ENCODE measurements at regions not wholly inside any gene's neighbourhood (a gene's known extent, or its start where the extent isn't known, plus 50 kb on each side); places are given as distances from the start of the nearest gene placed in this dataset.
A peak's percentile ranks its signal among the peaks of the same experiment; 100 is the strongest.
"Not testable (repeated sequence)": the region's sequence is repeated elsewhere in the genome, so short reads cannot be mapped to it uniquely, and the experiment has no call there.

DNA sequence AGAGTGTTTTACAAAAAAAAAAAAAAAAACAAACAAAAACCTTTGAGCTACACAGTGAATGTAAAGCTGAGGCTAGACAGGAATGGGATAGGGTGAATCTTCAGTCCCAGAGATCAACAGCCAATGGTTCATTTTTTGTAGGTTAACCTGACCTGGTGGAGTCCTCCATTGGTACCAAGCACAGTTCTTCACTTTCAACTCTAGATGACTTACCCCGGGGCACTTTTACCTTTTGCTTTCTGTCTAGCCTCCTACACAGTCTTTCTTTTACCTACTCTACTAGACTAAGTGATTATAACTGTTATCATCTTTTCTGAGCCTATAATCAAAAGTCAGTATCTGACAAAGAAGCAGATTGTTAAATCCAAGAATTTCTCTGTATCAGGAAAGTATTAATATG is 50.9 kb downstream of the ANXA2R start:
- TF ChIP-seq CTCF (conservative IDR thresholded peaks at IDR 0.05; ENCODE audit: control insufficient read depth, insufficient read depth, low read depth, low read length) = no peak
- H3K4me3 ChIP-seq (ENCODE audit: control insufficient read depth, low read depth, low read length) = no peak overlapping the region
- no peak for DNase-seq (ENCODE audit: low read depth)

DNA sequence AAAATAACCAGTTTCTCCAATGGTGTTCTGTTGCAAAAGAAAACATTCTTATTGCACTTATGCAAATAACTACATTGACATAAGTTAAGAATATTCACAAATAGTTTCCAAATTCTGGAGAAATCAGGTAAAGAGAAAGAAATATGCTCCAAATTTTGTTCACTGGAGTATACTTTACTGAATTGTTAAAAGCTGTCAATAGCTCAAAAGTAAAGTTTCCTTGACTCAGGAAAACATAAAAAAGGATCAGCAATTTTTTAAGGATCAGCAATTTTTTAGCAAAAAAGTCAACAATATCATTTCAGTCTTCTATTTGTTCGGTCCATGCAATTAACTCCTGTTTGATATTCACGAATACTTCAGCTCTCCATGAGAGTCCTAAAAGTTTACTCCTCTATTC is 51.6 kb downstream of the ANXA2R start:
- no peak for DNase-seq (ENCODE audit: low read depth)
- no peak for TF ChIP-seq CTCF (conservative IDR thresholded peaks at IDR 0.05; ENCODE audit: control insufficient read depth, insufficient read depth, low read depth, low read length)
- H3K4me3 ChIP-seq (ENCODE audit: control insufficient read depth, low read depth, low read length) = no peak overlapping the region

DNA sequence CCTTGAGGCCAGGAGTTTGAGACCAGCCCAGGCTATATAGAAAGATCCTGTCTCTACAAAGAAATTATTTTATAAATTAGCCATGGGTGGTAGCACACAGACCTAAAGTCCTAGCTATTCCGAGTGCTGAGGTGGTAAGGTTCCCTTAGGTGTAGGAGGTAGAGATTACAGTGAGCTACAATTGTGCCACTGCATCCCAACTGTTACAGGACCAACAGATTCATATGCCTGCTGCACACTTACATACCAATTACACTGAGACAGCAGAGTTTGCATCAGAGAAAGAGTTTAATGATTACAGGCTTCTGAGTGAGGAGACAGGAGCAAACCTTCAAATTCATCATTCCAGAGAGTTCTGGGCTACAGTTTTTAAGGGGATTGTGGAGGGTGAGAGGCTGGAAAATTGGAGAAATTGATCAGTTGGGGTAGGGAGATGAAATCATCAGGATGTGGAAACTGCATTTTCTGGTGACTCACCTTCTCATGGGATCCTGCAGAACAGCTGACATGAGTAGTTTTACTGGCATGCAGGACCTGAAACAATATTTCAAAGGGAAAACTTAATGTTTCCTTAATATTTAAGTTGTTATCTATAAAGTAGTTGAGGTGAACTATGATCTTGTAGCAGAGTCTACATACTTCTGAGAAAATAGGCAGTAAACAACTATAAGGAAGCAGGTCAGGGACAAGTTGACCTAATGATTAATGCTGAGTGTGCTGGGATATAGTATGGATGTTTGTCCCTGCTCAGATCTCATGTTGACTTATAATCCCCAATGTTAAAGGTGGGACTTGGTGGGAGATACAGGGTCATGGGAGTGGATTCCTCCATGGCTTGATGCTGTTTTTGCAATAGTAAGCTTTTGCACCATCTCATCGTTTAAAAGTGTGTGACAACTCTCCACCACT is 54.7 kb downstream of the ANXA2R start:
- no peak overlapping the region for H3K4me3 ChIP-seq (ENCODE audit: control insufficient read depth, low read depth, low read length)
- peak; percentile 89 for DNase-seq (ENCODE audit: low read depth)
- TF ChIP-seq CTCF (conservative IDR thresholded peaks at IDR 0.05; ENCODE audit: control insufficient read depth, insufficient read depth, low read depth, low read length) = no peak

DNA sequence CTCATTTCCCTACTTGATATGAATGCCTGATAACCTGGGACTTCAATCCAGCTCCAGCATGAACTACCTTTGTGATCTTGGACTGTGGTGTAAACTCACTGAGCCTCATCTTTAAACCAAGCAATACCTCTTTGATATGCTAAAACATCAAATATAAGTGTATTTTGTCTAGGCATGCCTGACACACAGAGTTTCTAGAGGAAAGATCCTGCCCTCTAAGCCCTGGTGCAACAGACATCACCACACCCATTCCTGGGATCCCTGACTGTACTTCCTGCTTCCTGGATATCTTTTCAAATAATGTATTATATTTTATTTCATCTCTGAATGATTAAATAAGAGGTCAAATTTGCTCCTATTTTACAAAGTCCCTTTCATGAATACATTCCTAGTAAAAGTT is 55.8 kb downstream of the ANXA2R start:
- no peak for TF ChIP-seq CTCF (conservative IDR thresholded peaks at IDR 0.05; ENCODE audit: control insufficient read depth, insufficient read depth, low read depth, low read length)
- DNase-seq (ENCODE audit: low read depth) = peak; percentile 30
- H3K4me3 ChIP-seq (ENCODE audit: control insufficient read depth, low read depth, low read length) = no peak overlapping the region

GRCh38 chr5:42982107-42982622 is 58.0 kb downstream of the ANXA2R start:
- no peak overlapping the region for H3K4me3 ChIP-seq (ENCODE audit: control insufficient read depth, low read depth, low read length)
- TF ChIP-seq CTCF (conservative IDR thresholded peaks at IDR 0.05; ENCODE audit: control insufficient read depth, insufficient read depth, low read depth, low read length) = no peak
- DNase-seq (ENCODE audit: low read depth) = peak; percentile 19

- DNase-seq (ENCODE audit: low read depth); H3K4me3 ChIP-seq (ENCODE audit: control insufficient read depth, low read depth, low read length): not testable (repeated sequence)
These were observed 58.6 kb downstream of the ANXA2R start for GRCh38 chr5:42981417-42982106.

DNA sequence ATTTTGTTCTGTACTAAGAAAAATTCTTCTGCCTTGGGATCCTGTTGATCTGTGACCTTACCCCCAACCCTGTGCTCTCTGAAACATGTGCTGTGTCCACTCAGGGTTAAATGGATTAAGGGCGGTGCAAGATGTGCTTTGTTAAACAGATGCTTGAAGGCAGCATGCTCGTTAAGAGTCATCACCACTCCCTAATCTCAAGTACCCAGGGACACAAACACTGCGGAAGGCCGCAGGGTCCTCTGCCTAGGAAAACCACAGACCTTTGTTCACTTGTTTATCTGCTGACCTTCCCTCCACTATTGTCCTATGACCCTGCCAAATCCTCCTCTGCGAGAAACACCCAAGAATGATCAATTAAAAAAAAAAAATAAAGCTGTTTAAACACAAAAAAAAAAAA is 59.1 kb downstream of the ANXA2R start:
- DNase-seq (ENCODE audit: low read depth); H3K4me3 ChIP-seq (ENCODE audit: control insufficient read depth, low read depth, low read length): not testable (repeated sequence)

- not testable (repeated sequence) for DNase-seq (ENCODE audit: low read depth); H3K4me3 ChIP-seq (ENCODE audit: control insufficient read depth, low read depth, low read length)
These were observed 59.7 kb downstream of the ANXA2R start for GRCh38 chr5:42980391-42980790.

DNA sequence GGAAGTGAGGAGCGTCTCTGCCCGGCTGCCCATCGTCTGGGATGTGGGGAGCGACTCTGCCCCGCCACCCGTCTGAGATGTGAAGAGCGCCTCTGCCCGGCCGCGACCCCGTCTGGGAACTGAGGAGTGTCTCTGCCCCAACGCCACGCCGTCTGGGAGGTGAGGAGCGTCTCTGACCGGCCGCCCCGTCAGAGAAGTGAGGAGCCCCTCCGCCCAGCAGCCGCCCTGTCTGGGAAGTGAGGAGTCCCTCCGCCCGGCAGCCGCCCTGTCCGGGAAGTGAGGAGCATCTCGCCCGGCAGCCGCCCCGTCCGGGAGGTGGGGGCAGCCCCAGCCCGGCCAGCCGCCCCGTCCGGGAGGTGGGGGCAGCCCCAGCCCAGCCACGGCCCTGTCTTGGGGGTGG is 60.9 kb downstream of the ANXA2R start:
- not testable (repeated sequence) for H3K4me3 ChIP-seq (ENCODE audit: control insufficient read depth, low read depth, low read length); DNase-seq (ENCODE audit: low read depth)

All from fibroblast of mammary gland (primary cell).